ENCODE measurements at regions not wholly inside any gene's neighbourhood (a gene's known extent, or its start where the extent isn't known, plus 50 kb on each side); places are given as distances from the start of the nearest gene placed in this dataset.

DNA sequence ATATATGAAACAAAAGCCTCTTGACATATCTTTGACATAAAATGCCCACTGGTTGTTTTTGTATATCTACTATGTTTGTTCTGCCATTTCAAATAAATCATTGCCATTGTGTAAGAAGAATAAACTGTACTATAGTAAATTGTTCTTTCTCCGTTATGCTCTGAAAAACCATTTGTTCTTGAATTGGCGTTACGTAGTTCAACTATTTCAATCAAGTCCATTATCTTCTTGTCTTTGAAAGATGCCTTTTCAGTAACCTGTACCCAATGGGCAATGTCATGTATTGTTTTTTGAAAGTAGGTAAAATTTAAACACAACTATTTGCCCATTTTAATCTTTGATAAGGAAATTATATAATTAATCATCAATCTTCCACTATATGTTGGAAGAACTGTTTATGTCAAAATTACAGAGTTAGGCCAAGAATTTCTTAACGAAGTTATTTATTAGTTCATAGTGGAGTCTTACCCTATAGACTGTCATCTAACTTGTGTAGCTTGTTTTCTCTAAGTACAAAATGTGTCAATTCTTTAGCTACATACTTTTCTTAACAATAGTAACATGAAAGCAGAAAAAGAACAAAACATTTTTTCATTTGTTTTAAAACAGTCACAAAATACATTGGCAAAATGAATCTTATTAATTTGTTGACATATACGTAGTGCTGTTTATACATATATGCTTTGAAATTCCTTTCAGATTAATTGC, 294.8 kb downstream of the PTPRC start:
- ChIA-PET POLR2A (interaction anchor here (1.0 kb wide), 1 partner anchor 172 kb away, joined by 3 read pairs; no protein-coding TSS in a partner anchor), CTCF (no interaction called here)
- no peaks in the 10 kb centered on the region for H3K9me3 ChIP-seq (ENCODE audit: low read length)
- DNase-seq: no peak
- H3K36me3 Mint-ChIP-seq: no peaks in the 10 kb centered on the region
- no peak overlapping the region for H3K4me3 ChIP-seq (ENCODE audit: low read length)
- no peaks in the 10 kb centered on the region for H3K36me3 ChIP-seq (ENCODE audit: insufficient read depth, low read length)
- peak overlapping the region in 2 of 8 donors; percentile 19 to 66 for H3K27ac Mint-ChIP-seq
- no peaks in the 10 kb centered on the region for H3K27me3 ChIP-seq (ENCODE audit: insufficient read depth, low read length, poor library complexity, severe bottlenecking)
- H3K9me3 Mint-ChIP-seq: no peaks in the 10 kb centered on the region
- H3K4me1 ChIP-seq (ENCODE audit: insufficient read depth, low read length): peaks cover 42% of the 10 kb centered on the region
- peaks cover 0 to 2% of the 10 kb centered on the region in 2 donors for H3K27me3 Mint-ChIP-seq
- H3K4me1 Mint-ChIP-seq: peaks cover 33 to 44% (median 43%) of the 10 kb centered on the region in 3 donors
- H3K4me3 Mint-ChIP-seq: peak overlapping the region in 3 of 7 donors; percentile 16 to 32 (median 20)
- H3K27ac ChIP-seq (ENCODE audit: low read depth, low read length): no peak overlapping the region

DNA sequence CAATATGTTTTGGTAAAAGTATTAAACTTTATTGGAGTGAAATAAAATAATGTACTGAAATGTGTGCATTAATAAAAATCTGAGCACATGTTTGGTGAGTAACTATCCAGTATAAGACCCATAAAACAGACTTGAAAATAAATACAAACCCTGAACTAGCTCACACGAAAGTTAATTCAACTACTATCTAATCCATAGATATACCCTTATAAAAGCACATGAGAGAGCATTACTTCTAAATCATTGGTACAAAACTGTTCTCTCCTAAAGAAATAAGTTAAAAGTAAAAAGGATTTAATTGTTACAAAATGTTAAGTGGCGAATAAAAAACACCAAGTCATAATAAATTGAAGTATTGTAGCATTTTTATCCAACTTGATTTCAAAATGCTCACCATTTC, 295.6 kb downstream of the PTPRC start:
- POLR2A ChIA-PET: interaction anchor here (1.1 kb wide), 1 partner anchor 18 kb away, joined by 3 read pairs; no protein-coding TSS in a partner anchor
- DNase-seq: no peak
- H3K9me3 ChIP-seq (ENCODE audit: low read length): no peaks in the 10 kb centered on the region
- peak overlapping the region; percentile 65 for H3K4me3 ChIP-seq (ENCODE audit: low read length)
- H3K27me3 ChIP-seq (ENCODE audit: insufficient read depth, low read length, poor library complexity, severe bottlenecking): no peaks in the 10 kb centered on the region
- Mint-ChIP-seq H3K4me1 (peaks cover 28 to 39% (median 37%) of the 10 kb centered on the region in 3 donors), H3K36me3 (no peaks in the 10 kb centered on the region), H3K4me3 (no peak overlapping the region), H3K27ac (no peak overlapping the region), H3K27me3 (peaks cover 0 to 2% of the 10 kb centered on the region in 2 donors), H3K9me3 (no peaks in the 10 kb centered on the region)
- H3K36me3 ChIP-seq (ENCODE audit: insufficient read depth, low read length): no peaks in the 10 kb centered on the region
- CTCF ChIA-PET: no interaction called here
- H3K4me1 ChIP-seq (ENCODE audit: insufficient read depth, low read length): peaks cover 38% of the 10 kb centered on the region
- no peak overlapping the region for H3K27ac ChIP-seq (ENCODE audit: low read depth, low read length)

DNA sequence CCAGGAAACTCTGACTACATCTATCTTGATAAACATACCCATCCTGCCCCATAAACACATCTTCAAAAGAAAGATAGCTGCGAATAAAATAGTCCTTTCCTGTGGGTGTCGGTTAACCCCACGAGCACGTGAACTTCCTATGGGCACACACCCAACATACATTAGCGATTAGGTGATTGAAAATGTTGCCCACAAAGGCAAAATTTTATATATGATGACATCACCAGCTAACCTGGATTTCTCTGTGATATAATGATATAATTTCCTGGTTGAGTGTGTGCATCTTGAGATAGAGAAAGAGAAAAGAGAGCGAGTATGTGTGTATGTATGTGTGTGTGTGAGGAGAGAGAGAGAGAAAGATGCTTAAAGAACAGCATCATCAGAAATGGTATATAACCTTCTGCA, 296.1 kb downstream of the PTPRC start:
- CTCF ChIA-PET: no interaction called here
- Histone ChIP-seq H3K4me3 (ENCODE audit: low read length) (peak overlapping the region; percentile 65), H3K4me1 (ENCODE audit: insufficient read depth, low read length) (peaks cover 38% of the 10 kb centered on the region), H3K27me3 (ENCODE audit: insufficient read depth, low read length, poor library complexity, severe bottlenecking) (no peaks in the 10 kb centered on the region), H3K9me3 (ENCODE audit: low read length) (no peaks in the 10 kb centered on the region), H3K27ac (ENCODE audit: low read depth, low read length) (no peak overlapping the region), H3K36me3 (ENCODE audit: insufficient read depth, low read length) (no peaks in the 10 kb centered on the region)
- no peak overlapping the region for H3K4me3 Mint-ChIP-seq
- POLR2A ChIA-PET: interaction anchor here (0.8 to 1.1 kb wide), 2 partner anchors 9 to 18 kb away, joined by 3 read pairs; no protein-coding TSS in a partner anchor
- H3K9me3 Mint-ChIP-seq: no peaks in the 10 kb centered on the region
- no peak overlapping the region for H3K27ac Mint-ChIP-seq
- H3K36me3 Mint-ChIP-seq: no peaks in the 10 kb centered on the region
- peaks cover 0 to 2% of the 10 kb centered on the region in 2 donors for H3K27me3 Mint-ChIP-seq
- peak; percentile 43 to 82 (median 76) for DNase-seq
- H3K4me1 Mint-ChIP-seq: peaks cover 23 to 34% (median 33%) of the 10 kb centered on the region in 3 donors

DNA sequence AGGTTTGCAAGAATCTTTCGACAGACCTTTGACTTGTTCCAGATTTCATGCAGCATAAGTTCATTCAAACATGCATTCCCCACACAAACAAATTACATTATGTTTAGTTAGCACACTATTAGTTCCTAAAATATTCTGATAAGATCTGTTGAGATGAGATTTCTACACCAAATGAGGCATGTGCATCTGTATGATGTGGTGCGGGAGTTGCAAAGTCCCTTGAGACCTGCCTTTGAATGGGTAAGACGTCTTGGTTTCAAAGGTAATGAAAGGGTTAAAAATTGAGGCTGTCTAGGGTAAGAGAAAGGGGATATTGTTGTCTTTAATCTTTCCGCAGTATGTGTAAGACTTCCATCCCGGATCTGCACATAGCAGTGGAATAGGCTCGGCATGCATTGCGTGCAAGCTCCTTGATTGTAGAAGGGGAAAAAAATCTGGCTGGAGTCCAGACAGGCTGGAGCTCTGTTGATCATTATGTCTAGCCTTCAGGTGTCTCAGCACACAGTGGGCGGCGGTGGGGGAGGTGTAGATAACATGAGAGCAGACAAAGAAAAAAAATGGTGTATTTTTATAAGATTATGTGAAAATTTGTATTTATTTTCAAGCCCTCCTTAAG, 296.6 kb downstream of the PTPRC start:
- Mint-ChIP-seq H3K27me3 (peaks cover 0 to 2% of the 10 kb centered on the region in 2 donors), H3K4me3 (no peak overlapping the region), H3K4me1 (peaks cover 18 to 29% (median 28%) of the 10 kb centered on the region in 3 donors), H3K27ac (no peak overlapping the region), H3K36me3 (no peaks in the 10 kb centered on the region), H3K9me3 (no peaks in the 10 kb centered on the region)
- Histone ChIP-seq H3K4me3 (ENCODE audit: low read length) (peak overlapping the region; percentile 65), H3K27ac (ENCODE audit: low read depth, low read length) (no peak overlapping the region), H3K36me3 (ENCODE audit: insufficient read depth, low read length) (no peaks in the 10 kb centered on the region), H3K27me3 (ENCODE audit: insufficient read depth, low read length, poor library complexity, severe bottlenecking) (no peaks in the 10 kb centered on the region), H3K4me1 (ENCODE audit: insufficient read depth, low read length) (peaks cover 33% of the 10 kb centered on the region), H3K9me3 (ENCODE audit: low read length) (no peaks in the 10 kb centered on the region)
- DNase-seq: peak; percentile 16 to 81 (median 31)
- ChIA-PET POLR2A (interaction anchor here (0.6 to 1.1 kb wide), 3 partner anchors 9 to 299 kb away, joined by 3 read pairs; no protein-coding TSS in a partner anchor), CTCF (no interaction called here)

DNA sequence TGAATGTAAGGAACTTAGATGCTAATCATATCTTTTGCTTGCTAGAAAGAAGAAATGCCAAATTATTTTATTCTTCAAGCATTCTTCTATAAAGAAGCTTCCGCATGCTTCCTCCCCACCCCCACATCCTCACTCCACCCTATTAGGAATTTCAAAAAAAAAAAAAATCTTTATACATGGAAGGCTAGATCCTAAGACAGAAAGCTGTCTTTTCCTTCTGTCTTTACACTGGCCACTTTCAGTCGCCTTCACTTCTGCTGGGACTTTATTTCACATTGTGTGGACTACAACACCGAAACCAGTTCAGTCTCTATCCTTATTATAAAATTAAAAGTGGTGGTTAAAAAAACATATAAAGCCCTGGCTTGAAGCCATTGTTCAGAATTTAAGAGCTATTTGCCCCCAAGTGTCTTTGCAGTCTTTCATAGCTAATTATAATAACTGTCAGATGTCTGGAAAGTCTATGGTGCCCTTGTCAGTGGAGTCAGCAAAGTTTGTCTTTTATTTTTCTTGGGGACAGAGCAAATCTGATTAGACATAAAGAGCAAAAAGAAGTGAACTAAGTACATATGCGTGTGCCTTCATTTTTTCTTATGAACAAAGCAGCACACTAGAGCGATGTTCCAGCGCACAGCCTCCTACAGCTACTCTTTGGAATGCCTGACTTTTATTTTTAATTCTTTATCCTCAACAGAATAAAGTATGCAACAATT, 297.7 kb downstream of the PTPRC start:
- ChIA-PET CTCF (interaction anchor here (0.7 to 1.7 kb wide), 2 partner anchors 10 to 23 kb away, joined by 3 to 4 read pairs; no protein-coding TSS in a partner anchor), POLR2A (interaction anchor here (0.6 kb wide), 1 partner anchor 300 kb away, joined by 3 read pairs; no protein-coding TSS in a partner anchor)
- Histone ChIP-seq H3K27ac (ENCODE audit: low read depth, low read length) (peak overlapping the region; percentile 5), H3K36me3 (ENCODE audit: insufficient read depth, low read length) (no peaks in the 10 kb centered on the region), H3K4me1 (ENCODE audit: insufficient read depth, low read length) (peaks cover 28% of the 10 kb centered on the region), H3K9me3 (ENCODE audit: low read length) (no peaks in the 10 kb centered on the region), H3K27me3 (ENCODE audit: insufficient read depth, low read length, poor library complexity, severe bottlenecking) (no peaks in the 10 kb centered on the region), H3K4me3 (ENCODE audit: low read length) (peak overlapping the region; percentile 57)
- H3K4me3 Mint-ChIP-seq: peak overlapping the region in 5 of 7 donors; percentile 81 to 91 (median 86)
- peaks cover 0 to 3% of the 10 kb centered on the region in 2 donors for H3K27me3 Mint-ChIP-seq
- H3K9me3 Mint-ChIP-seq: no peaks in the 10 kb centered on the region
- H3K4me1 Mint-ChIP-seq: peaks cover 13 to 26% (median 24%) of the 10 kb centered on the region in 3 donors
- no peaks in the 10 kb centered on the region for H3K36me3 Mint-ChIP-seq
- DNase-seq: peak in 1 of 5 donors; percentile 31
- peak overlapping the region; percentile 62 to 94 (median 80) for H3K27ac Mint-ChIP-seq

DNA sequence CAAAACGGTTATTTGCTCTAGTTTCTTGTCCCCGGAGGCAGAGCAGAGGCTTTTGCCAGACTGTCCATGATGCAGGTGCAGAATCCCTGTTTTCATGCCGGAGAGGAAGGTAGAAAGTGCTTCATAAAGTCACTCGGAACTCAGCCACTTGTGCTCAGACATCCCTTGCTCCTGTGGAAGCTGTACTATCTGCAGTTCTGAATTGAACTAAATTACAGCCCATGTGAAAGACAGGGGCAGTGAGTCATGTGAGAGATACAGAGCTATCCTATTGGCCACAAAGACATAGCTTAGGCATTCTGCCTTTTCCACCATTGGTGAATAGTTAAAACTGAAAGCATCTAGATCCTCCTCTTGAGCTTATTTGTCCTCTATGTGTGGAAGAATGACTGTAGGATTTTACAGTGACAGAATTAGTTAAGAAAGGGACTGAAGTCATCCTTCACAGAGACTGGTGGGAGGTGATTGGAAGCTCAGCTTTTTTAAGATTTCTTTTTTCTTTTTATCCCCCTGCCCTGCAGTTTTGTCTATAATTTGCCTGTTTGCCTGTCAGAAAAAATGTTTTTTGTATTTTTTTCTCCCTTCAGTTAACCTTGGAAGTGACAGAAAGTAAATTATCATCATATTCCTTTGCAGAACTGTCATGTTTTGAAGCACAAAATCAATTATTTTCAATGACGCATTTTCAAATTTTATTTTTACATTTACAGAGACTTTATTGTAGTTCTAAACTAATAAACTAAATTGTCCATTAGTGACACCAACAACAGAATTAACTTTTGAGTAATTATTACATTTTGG, 298.6 kb downstream of the PTPRC start:
- Mint-ChIP-seq H3K9me3 (no peaks in the 10 kb centered on the region), H3K4me3 (peak overlapping the region in 5 of 7 donors; percentile 81 to 91 (median 86)), H3K36me3 (no peaks in the 10 kb centered on the region), H3K27me3 (peaks cover 0 to 2% of the 10 kb centered on the region in 2 donors), H3K27ac (peak overlapping the region; percentile 62 to 94 (median 80)), H3K4me1 (peaks cover 9 to 23% (median 22%) of the 10 kb centered on the region in 3 donors)
- H3K27me3 ChIP-seq (ENCODE audit: insufficient read depth, low read length, poor library complexity, severe bottlenecking): no peaks in the 10 kb centered on the region
- DNase-seq: peak; percentile 4 to 71 (median 51)
- no peaks in the 10 kb centered on the region for H3K9me3 ChIP-seq (ENCODE audit: low read length)
- POLR2A ChIA-PET: no interaction called here
- peak overlapping the region; percentile 57 for H3K4me3 ChIP-seq (ENCODE audit: low read length)
- peak overlapping the region; percentile 5 for H3K27ac ChIP-seq (ENCODE audit: low read depth, low read length)
- H3K4me1 ChIP-seq (ENCODE audit: insufficient read depth, low read length): peaks cover 25% of the 10 kb centered on the region
- H3K36me3 ChIP-seq (ENCODE audit: insufficient read depth, low read length): no peaks in the 10 kb centered on the region
- CTCF ChIA-PET: interaction anchor here (1.7 kb wide), 1 partner anchor 22 kb away, joined by 4 read pairs; no protein-coding TSS in a partner anchor

DNA sequence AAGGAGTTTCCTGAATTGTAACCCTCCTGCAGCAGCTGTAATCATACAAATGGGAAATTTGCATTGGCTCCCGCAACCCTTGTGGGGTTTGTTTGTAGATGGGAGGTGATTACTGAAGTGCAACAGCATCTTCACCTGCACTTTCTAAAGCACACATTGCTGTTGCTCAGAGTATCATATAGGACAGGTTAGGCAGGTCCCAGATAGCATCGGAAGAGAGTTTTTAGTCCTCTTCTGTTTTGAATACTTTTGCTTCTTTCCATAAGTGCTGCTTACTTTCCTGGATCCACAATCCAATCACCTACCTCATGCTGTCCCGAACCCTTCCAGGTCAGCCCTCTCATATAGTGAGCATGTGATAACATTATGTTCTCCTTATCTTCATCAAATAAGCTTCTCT, 300.4 kb downstream of the PTPRC start:
- no peak overlapping the region for H3K4me3 ChIP-seq (ENCODE audit: low read length)
- Mint-ChIP-seq H3K27ac (peak overlapping the region in 1 of 8 donors; percentile 61), H3K4me1 (peaks cover 4 to 16% (median 16%) of the 10 kb centered on the region in 3 donors), H3K4me3 (no peak overlapping the region), H3K27me3 (peaks cover 0 to 2% of the 10 kb centered on the region in 2 donors), H3K9me3 (no peaks in the 10 kb centered on the region), H3K36me3 (no peaks in the 10 kb centered on the region)
- no peak for DNase-seq
- H3K4me1 ChIP-seq (ENCODE audit: insufficient read depth, low read length): peaks cover 15% of the 10 kb centered on the region
- H3K36me3 ChIP-seq (ENCODE audit: insufficient read depth, low read length): no peaks in the 10 kb centered on the region
- H3K9me3 ChIP-seq (ENCODE audit: low read length): no peaks in the 10 kb centered on the region
- ChIA-PET POLR2A (no interaction called here), CTCF (no interaction called here)
- H3K27ac ChIP-seq (ENCODE audit: low read depth, low read length): no peak overlapping the region
- H3K27me3 ChIP-seq (ENCODE audit: insufficient read depth, low read length, poor library complexity, severe bottlenecking): no peaks in the 10 kb centered on the region

Data from CD8-positive, alpha-beta memory T cell (primary cell).